PFSK-1 (cell line): ENCODE measurements at regions not wholly inside any gene's neighbourhood (a gene's known extent, or its start where the extent isn't known, plus 50 kb on each side); places are given as distances from the start of the nearest gene placed in this dataset.

ENCODE experiments used
- POLR2AphosphoS5 ChIP-seq: IDR thresholded peaks from 2 replicates; pipeline ENCODE4 v1.6.1; 2012; ENCODE audit warnings: low read depth, mild to moderate bottlenecking, control low read depth, low read length, moderate library complexity
- REST ChIP-seq, 2 experiments: IDR thresholded peaks; 2 replicates each; pipeline versions ENCODE4 v1.6.1 to v1.8.0; 2011 to 2012; ENCODE audit warnings: low read depth in 2 of 2, low read length in 2 of 2, control low read depth in 1 of 2, inconsistent platforms in 1 of 2, mild to moderate bottlenecking in 1 of 2, moderate library complexity in 1 of 2; ENCODE audit not compliant: insufficient read depth in 1 of 2
- SIN3A ChIP-seq: IDR thresholded peaks from 2 replicates; pipeline ENCODE4 v1.6.1; 2012; ENCODE audit warnings: mild to moderate bottlenecking, low read length, moderate library complexity, borderline replicate concordance; ENCODE audit not compliant: insufficient read depth

- TF ChIP-seq POLR2AphosphoS5, result no peak
- TF ChIP-seq SIN3A, result no peak
- no peak for TF ChIP-seq REST (IDR thresholded peaks at IDR 0.05; ENCODE audit: insufficient read depth in 1 of 2, low read depth in 2 of 2, low read length in 2 of 2)
Measured at GRCh38 chr10:90222939-90223338, 521.5 kb downstream of the KIF20B start.
